Epithelial cell of esophagus (primary cell): ENCODE measurements at regions not wholly inside any gene's neighbourhood (a gene's known extent, or its start where the extent isn't known, plus 50 kb on each side); places are given as distances from the start of the nearest gene placed in this dataset.

ENCODE experiments used
- DNase-seq: peaks from one replicate; pipeline ENCODE4 v3.0.0; 2010; ENCODE audit warnings: low read depth
- H3K4me3 ChIP-seq: 2 replicates; pipeline ENCODE4 v1.5.1; 2011; ENCODE audit warnings: mild to moderate bottlenecking, low read length, control low read depth
- CTCF ChIP-seq: IDR thresholded peaks from 2 replicates; pipeline ENCODE4 v1.5.1; 2011; ENCODE audit warnings: low read depth, mild to moderate bottlenecking, low read length, control low read depth, inconsistent platforms; ENCODE audit not compliant: insufficient read depth; ENCODE audit errors: missing control alignments

- no peak overlapping the region for H3K4me3 ChIP-seq
- TF ChIP-seq CTCF: no peak
- DNase-seq: no peak
Observed at GRCh38 chr13:111913761-111914140, 153.2 kb upstream of the SOX1 start.

- TF ChIP-seq CTCF: no peak
- H3K4me3 ChIP-seq: no peak overlapping the region
- DNase-seq: no peak
Observed at GRCh38 chr13:111914241-111915103, 152.5 kb upstream of the SOX1 start.

GRCh38 chr13:111915104-111915551 is 151.8 kb upstream of the SOX1 start:
- no peak overlapping the region for H3K4me3 ChIP-seq
- TF ChIP-seq CTCF: no peak
- no peak for DNase-seq

DNA sequence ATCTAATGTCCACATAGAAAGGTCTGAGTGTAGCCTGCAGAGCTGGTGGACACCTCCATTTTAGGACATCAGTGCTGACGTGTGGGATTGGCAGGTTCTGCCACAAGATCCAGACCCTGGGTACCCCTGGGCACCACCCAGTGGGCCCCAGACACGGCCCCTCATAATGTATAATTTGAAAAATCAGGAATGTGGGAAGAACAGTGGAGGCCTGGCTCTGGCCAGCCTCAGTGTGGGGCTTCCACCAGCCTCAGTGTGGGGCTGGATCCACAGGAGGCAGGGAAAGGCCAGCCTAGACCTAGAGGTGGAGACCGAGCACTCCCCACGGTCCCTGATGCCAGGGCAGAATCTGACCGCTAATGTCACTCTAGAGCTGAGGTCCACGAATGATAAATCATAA is 150.7 kb upstream of the SOX1 start:
- DNase-seq: no peak
- no peak overlapping the region for H3K4me3 ChIP-seq
- no peak for TF ChIP-seq CTCF

- H3K4me3 ChIP-seq: no peak overlapping the region
- no peak for DNase-seq
- no peak for TF ChIP-seq CTCF
Observed at GRCh38 chr13:111917086-111917485, 149.9 kb upstream of the SOX1 start.

- no peak overlapping the region for H3K4me3 ChIP-seq
- DNase-seq: no peak
- no peak for TF ChIP-seq CTCF
Observed at GRCh38 chr13:111917901-111918300, 149.0 kb upstream of the SOX1 start.

GRCh38 chr13:111919286-111919685 is 147.7 kb upstream of the SOX1 start:
- no peak overlapping the region for H3K4me3 ChIP-seq
- no peak for DNase-seq
- no peak for TF ChIP-seq CTCF
